ENCODE measurements at regions not wholly inside any gene's neighbourhood (a gene's known extent, or its start where the extent isn't known, plus 50 kb on each side); places are given as distances from the start of the nearest gene placed in this dataset.

DNA sequence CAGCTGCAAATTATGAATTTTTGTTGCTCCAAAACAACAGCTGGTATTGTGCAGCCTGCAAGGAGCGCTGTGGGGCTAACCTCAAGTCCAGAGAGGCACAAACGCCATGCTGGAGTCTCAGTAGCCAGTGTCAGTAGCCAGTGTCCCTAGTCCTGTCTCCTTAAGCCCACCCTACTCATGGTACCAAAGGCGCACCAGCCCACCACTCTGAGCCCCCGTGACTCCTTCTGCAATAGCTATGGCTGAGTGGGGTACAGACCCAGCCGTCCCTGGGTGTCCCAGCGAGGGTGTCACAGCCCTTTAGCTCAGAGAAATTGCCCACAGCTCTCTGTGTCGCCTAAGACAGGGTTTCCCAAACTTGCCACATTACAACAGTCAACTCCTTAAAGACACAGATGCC, 65.2 kb downstream of the ARL6IP4 start:
- TF ChIP-seq POLR2A (IDR thresholded peaks at IDR 0.05; ENCODE audit: low read depth), result no peak
- TF ChIP-seq EP300 (IDR thresholded peaks at IDR 0.05), result no peak
- no peak for TF ChIP-seq POLR2AphosphoS5 (IDR thresholded peaks at IDR 0.05)
- TF ChIP-seq, protein P1, sequence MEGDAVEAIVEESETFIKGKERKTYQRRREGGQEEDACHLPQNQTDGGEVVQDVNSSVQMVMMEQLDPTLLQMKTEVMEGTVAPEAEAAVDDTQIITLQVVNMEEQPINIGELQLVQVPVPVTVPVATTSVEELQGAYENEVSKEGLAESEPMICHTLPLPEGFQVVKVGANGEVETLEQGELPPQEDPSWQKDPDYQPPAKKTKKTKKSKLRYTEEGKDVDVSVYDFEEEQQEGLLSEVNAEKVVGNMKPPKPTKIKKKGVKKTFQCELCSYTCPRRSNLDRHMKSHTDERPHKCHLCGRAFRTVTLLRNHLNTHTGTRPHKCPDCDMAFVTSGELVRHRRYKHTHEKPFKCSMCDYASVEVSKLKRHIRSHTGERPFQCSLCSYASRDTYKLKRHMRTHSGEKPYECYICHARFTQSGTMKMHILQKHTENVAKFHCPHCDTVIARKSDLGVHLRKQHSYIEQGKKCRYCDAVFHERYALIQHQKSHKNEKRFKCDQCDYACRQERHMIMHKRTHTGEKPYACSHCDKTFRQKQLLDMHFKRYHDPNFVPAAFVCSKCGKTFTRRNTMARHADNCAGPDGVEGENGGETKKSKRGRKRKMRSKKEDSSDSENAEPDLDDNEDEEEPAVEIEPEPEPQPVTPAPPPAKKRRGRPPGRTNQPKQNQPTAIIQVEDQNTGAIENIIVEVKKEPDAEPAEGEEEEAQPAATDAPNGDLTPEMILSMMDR (IDR thresholded peaks at IDR 0.05), result no peak
- intact Hi-C loops (cut with DNase I), result no loop called here
- no peaks in the 10 kb centered on the region for H3K36me3 ChIP-seq
- no peak overlapping the region for H3K4me3 ChIP-seq
- 97% methylated on average over 7 of the region's 7 CpGs for WGBS
- DNase-seq (ENCODE audit: extremely low spot score), result no peak
- peaks cover 47 to 91% (median 69%) of the 10 kb centered on the region in 4 donors for H3K4me1 ChIP-seq
- no peaks in the 10 kb centered on the region for H3K27me3 ChIP-seq
- H3K27ac ChIP-seq (replicated peaks in 1 of 4), result no peak overlapping the region
- H3K9me3 ChIP-seq, result no peaks in the 10 kb centered on the region

- H3K27ac ChIP-seq (replicated peaks in 1 of 4), result peak overlapping the region; percentile 68 to 79 (median 76)
- intact Hi-C loops (cut with DNase I), result no loop called here
- whole genome bisulfite sequencing, result 80% methylated on average over 1 of the region's 1 CpG
- H3K9me3 ChIP-seq, result no peaks in the 10 kb centered on the region
- no peak for DNase-seq (ENCODE audit: extremely low spot score)
- H3K4me3 ChIP-seq, result no peak overlapping the region
- no peaks in the 10 kb centered on the region for H3K27me3 ChIP-seq
- no peaks in the 10 kb centered on the region for H3K36me3 ChIP-seq
- TF ChIP-seq POLR2AphosphoS5 (IDR thresholded peaks at IDR 0.05), result no peak
- TF ChIP-seq EP300 (IDR thresholded peaks at IDR 0.05), result no peak
- TF ChIP-seq, protein P1 (IDR thresholded peaks at IDR 0.05), result no peak
- no peak for TF ChIP-seq POLR2A (IDR thresholded peaks at IDR 0.05; ENCODE audit: low read depth)
- peaks cover 35 to 78% (median 56%) of the 10 kb centered on the region in 4 donors for H3K4me1 ChIP-seq
Measured at GRCh38 chr12:123044351-123044750, 63.9 kb downstream of the ARL6IP4 start.

DNA sequence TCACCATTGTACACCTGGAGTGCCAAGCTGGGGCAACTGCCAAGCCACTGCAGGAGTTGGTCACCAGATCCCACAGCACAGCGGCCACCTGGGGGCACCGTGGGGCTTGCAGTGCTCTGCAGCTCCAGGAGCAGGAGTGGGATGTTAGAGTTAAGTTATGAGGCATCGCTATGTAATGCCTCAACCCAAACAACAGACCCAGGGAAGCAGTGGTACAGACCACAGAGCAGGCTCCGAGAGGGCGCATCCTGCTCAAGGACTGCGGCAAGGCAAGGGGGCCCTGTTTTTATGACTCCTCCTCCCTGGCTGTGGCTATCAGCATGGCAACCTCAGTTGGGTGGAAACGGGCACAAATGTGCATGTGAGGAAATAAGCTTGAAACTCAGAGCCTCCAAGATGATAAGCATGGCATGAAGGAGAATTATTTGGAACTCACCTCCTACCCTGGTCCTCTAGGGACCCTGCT, 63.1 kb downstream of the ARL6IP4 start:
- Histone ChIP-seq H3K36me3 (no peaks in the 10 kb centered on the region), H3K4me1 (peaks cover 29 to 70% (median 48%) of the 10 kb centered on the region in 4 donors), H3K9me3 (no peaks in the 10 kb centered on the region), H3K4me3 (no peak overlapping the region), H3K27me3 (no peaks in the 10 kb centered on the region), H3K27ac (replicated peaks in 1 of 4) (peak overlapping the region; percentile 68 to 79 (median 76))
- intact Hi-C loops (cut with DNase I), result loop anchor here (1.0 to 2.0 kb wide), 2 partner anchors 108 to 195 kb away; partner anchors contain the start of gene PITPNM2
- TF ChIP-seq POLR2AphosphoS5 (IDR thresholded peaks at IDR 0.05), result peak; percentile 68 to 83
- TF ChIP-seq, protein P1 (IDR thresholded peaks at IDR 0.05), result peak; percentile 79 to 86 (median 81)
- no peak for TF ChIP-seq EP300 (IDR thresholded peaks at IDR 0.05)
- DNase-seq (ENCODE audit: extremely low spot score), result no peak
- no CpG with 5 or more reads among the region's 7 CpGs for whole genome bisulfite sequencing

GRCh38 chr12:123042833-123043232, 62.4 kb downstream of the ARL6IP4 start:
- WGBS, result 83% methylated on average over 2 of the region's 2 CpGs

More at GRCh38 chr12:123042833-123043232, 62.4 kb downstream of the ARL6IP4 start:
- no peaks in the 10 kb centered on the region for H3K36me3 ChIP-seq
- no peak overlapping the region for H3K4me3 ChIP-seq
- intact Hi-C loops (cut with DNase I), result loop anchor here (1.0 to 2.0 kb wide), 2 partner anchors 108 to 196 kb away; partner anchors contain the start of gene PITPNM2
- no peaks in the 10 kb centered on the region for H3K9me3 ChIP-seq
- H3K27me3 ChIP-seq, result no peaks in the 10 kb centered on the region
- H3K4me1 ChIP-seq, result peaks cover 29 to 68% (median 44%) of the 10 kb centered on the region in 4 donors
- no peak for DNase-seq (ENCODE audit: extremely low spot score)
- H3K27ac ChIP-seq (replicated peaks in 1 of 4), result peak overlapping the region; percentile 68 to 79 (median 76)
- no peak for TF ChIP-seq POLR2AphosphoS5 (IDR thresholded peaks at IDR 0.05)
- TF ChIP-seq EP300 (IDR thresholded peaks at IDR 0.05), result no peak
- TF ChIP-seq POLR2A (IDR thresholded peaks at IDR 0.05; ENCODE audit: low read depth), result no peak
- TF ChIP-seq, protein P1 (IDR thresholded peaks at IDR 0.05), result no peak

Measured in esophagus muscularis mucosa (tissue), 4 donors.